ENCODE measurements at regions not wholly inside any gene's neighbourhood (a gene's known extent, or its start where the extent isn't known, plus 50 kb on each side); places are given as distances from the start of the nearest gene placed in this dataset.

- TF ChIP-seq ERG (CRISPR knock-in tag; IDR thresholded peaks at IDR 0.05) = no peak
Measured at GRCh38 chr2:176772816-176773215, 439.8 kb upstream of the HNRNPA3 start (continued).

GRCh38 chr2:176774766-176775451 lies 437.7 kb upstream of the HNRNPA3 start:
- Mint-ChIP-seq H3K4me3 (no peak overlapping the region), H3K9me3 (peaks cover 42% of the 10 kb centered on the region), H3K4me1 (no peaks in the 10 kb centered on the region), H3K36me3 (peaks cover 46% of the 10 kb centered on the region), H3K27ac (no peak overlapping the region), H3K27me3 (ENCODE audit: low read depth) (peaks cover 14% of the 10 kb centered on the region)
- POLR2A ChIA-PET = interaction anchor here (0.7 kb wide), 1 partner anchor 1770 kb away, joined by 4 read pairs; no protein-coding TSS in a partner anchor
- CTCF ChIA-PET = interaction anchor here (0.7 kb wide), 1 partner anchor 1231 kb away, joined by 4 read pairs; no protein-coding TSS in a partner anchor
- ATAC-seq (no peak), DNase-seq (ENCODE audit: low spot score) (no peak)
- TF ChIP-seq MYBL2 (CRISPR knock-in tag; IDR thresholded peaks at IDR 0.05) (no peak), ZNF281 (CRISPR knock-in tag; IDR thresholded peaks at IDR 0.05) (no peak), ZNF532 (CRISPR knock-in tag; IDR thresholded peaks at IDR 0.05; ENCODE audit: borderline replicate concordance) (no peak), SOX15 (CRISPR knock-in tag; IDR thresholded peaks at IDR 0.05) (no peak), PRRX2 (CRISPR knock-in tag; IDR thresholded peaks at IDR 0.05) (no peak), CDX4 (CRISPR knock-in tag; IDR thresholded peaks at IDR 0.05; ENCODE audit: borderline replicate concordance) (no peak), NFATC4 (CRISPR knock-in tag; IDR thresholded peaks at IDR 0.05) (no peak), JUN (CRISPR knock-in tag; IDR thresholded peaks at IDR 0.05) (no peak), PRDM15 (CRISPR knock-in tag; IDR thresholded peaks at IDR 0.05) (no peak), SP1 (CRISPR knock-in tag; conservative IDR thresholded peaks at IDR 0.05) (no peak)

Measured in WTC11 (cell line).